DND-41 (cell line): ENCODE measurements at regions not wholly inside any gene's neighbourhood (a gene's known extent, or its start where the extent isn't known, plus 50 kb on each side); places are given as distances from the start of the nearest gene placed in this dataset.

ENCODE experiments used
- CTCF ChIP-seq: IDR thresholded peaks from 2 replicates; pipeline ENCODE4 v1.5.1; 2012; ENCODE audit warnings: borderline replicate concordance, low read length, moderate library complexity, mild to moderate bottlenecking; ENCODE audit not compliant: poor library complexity, severe bottlenecking; ENCODE audit errors: extremely low read depth
- EZH2 ChIP-seq: IDR thresholded peaks from 3 replicates; pipeline ENCODE4 v1.6.1; 2012; ENCODE audit warnings: borderline replicate concordance, low read depth, mild to moderate bottlenecking, moderate library complexity, low read length, inconsistent platforms; ENCODE audit not compliant: severe bottlenecking

DNA sequence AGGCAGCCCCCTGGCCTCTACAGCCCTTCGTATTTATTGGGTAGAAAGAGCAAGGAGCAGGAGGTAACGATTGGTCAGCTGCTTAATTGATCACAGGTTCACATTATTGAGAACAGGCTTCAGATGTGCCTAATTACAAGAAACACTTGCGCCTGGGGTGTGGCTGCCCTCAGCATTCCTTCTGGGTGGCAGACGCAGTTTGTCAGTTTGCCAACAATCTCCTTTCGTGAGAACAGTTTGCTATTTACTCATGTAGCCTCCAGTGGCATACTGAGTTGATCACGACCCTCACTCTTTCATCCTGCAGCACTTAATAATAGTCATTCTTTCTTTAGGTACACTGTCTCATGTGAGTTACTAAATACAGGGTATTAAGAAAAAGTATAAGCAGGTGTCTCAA, 985.6 kb downstream of the SLITRK5 start:
- no peak for TF ChIP-seq EZH2
- TF ChIP-seq CTCF: no peak
